ENCODE measurements at regions not wholly inside any gene's neighbourhood (a gene's known extent, or its start where the extent isn't known, plus 50 kb on each side); places are given as distances from the start of the nearest gene placed in this dataset.

GRCh38 chr7:152970481-152970880 lies 210.9 kb downstream of the ACTR3B start:
- TF ChIP-seq CTCF (tag by site-specific recombination; IDR thresholded peaks at IDR 0.05), result no peak
- no peak for TF ChIP-seq ZNF48 (tag by site-specific recombination; IDR thresholded peaks at IDR 0.05)
- TF ChIP-seq ZBTB11 (tag by site-specific recombination; conservative IDR thresholded peaks at IDR 0.05; ENCODE audit: low read depth), result no peak
- no peak for TF ChIP-seq ATF2 (tag by site-specific recombination; IDR thresholded peaks at IDR 0.05; ENCODE audit: low read depth)
- no peak for TF ChIP-seq REST (tag by site-specific recombination; IDR thresholded peaks at IDR 0.05)
- TF ChIP-seq YY1 (tag by site-specific recombination; IDR thresholded peaks at IDR 0.05), result no peak
- TF ChIP-seq GLI4 (tag by site-specific recombination; IDR thresholded peaks at IDR 0.05), result no peak
- TF ChIP-seq ZNF341 (tag by site-specific recombination; IDR thresholded peaks at IDR 0.05; ENCODE audit: low read depth), result no peak
- TF ChIP-seq ZNF174 (tag by site-specific recombination; IDR thresholded peaks at IDR 0.05), result no peak
- TF ChIP-seq ZNF416 (tag by site-specific recombination; IDR thresholded peaks at IDR 0.05), result no peak
